Duodenal mucosa (tissue), 2 donors: ENCODE measurements at regions not wholly inside any gene's neighbourhood (a gene's known extent, or its start where the extent isn't known, plus 50 kb on each side); places are given as distances from the start of the nearest gene placed in this dataset.
"Not testable (repeated sequence)": the region's sequence is repeated elsewhere in the genome, so short reads cannot be mapped to it uniquely, and the experiment has no call there.

Experiments used
- H3K27ac ChIP-seq: one replicate; pipeline ENCODE4 v1.7.0; 2013; ENCODE audit warnings: low read depth, low read length
- H3K27me3 ChIP-seq, 2 donors: one replicate each; pipeline ENCODE4 v1.7.0; 2013; ENCODE audit warnings: low read length in 2 of 2, control low read depth in 1 of 2; ENCODE audit not compliant: insufficient read depth in 2 of 2, control insufficient read depth in 1 of 2
- H3K36me3 ChIP-seq, 2 donors: one replicate each; pipeline ENCODE4 v1.7.0; 2013; ENCODE audit warnings: low read length in 2 of 2, control low read depth in 1 of 2; ENCODE audit not compliant: insufficient read depth in 2 of 2, control insufficient read depth in 1 of 2
- H3K4me1 ChIP-seq, 2 donors: one replicate each; pipeline ENCODE4 v1.7.0; 2013; ENCODE audit warnings: low read length in 2 of 2, control low read depth in 1 of 2; ENCODE audit not compliant: insufficient read depth in 2 of 2, control insufficient read depth in 1 of 2
- H3K4me3 ChIP-seq, 2 donors: one replicate each; pipeline ENCODE4 v1.7.0; 2013; ENCODE audit warnings: low read length in 2 of 2, low read depth in 1 of 2
- H3K9ac ChIP-seq, 2 donors: one replicate each; pipeline ENCODE4 v1.7.0; 2013; ENCODE audit warnings: low read length in 2 of 2, low read depth in 1 of 2
- H3K9me3 ChIP-seq, 2 donors: one replicate each; pipeline ENCODE4 v1.7.0; 2013; ENCODE audit warnings: low read length in 2 of 2, control low read depth in 1 of 2; ENCODE audit not compliant: control insufficient read depth in 1 of 2

DNA sequence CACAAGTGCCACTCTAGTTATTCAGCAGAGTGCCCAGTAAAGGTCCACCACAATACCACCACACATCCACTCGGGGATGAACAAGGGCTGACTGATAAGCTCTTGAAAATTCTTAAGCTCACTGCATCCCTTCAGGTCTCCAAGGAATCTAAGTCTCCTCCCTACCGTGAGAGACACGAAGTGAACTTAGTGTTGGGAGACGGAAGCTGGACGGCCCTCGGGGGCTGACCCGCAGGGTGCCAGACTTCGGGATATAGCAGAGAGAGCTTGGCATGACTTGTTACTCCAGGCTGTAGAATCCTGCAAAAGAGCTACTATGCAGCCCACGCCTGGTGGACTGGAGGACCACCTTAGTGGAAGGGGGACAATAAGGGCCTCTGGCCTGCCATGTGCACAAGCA is 75.1 kb downstream of the LYZL1 start:
- H3K36me3 ChIP-seq, H3K27ac ChIP-seq, H3K9me3 ChIP-seq, H3K4me3 ChIP-seq, H3K9ac ChIP-seq, H3K27me3 ChIP-seq, H3K4me1 ChIP-seq: not testable (repeated sequence)

DNA sequence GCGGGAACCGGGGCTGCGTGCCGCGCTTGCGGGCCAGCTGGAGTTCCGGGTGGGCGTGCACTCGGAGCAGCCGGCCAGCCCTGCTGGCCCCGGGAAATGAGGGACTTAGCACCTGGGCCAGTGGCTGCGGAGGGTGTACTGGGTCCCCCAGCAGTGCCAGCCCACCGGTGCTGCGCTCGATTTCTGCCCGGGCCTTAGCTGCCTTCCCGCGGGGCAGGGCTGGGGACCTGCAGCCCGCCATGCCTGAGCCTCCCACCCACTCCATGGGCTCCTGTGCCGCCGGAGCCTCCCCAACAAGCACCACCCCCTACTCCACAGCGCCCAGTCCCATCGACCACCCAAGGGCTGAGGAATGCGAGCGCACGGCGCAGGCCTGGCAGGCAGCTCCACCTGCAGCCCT is 77.3 kb downstream of the LYZL1 start:
- not testable (repeated sequence) for H3K27me3 ChIP-seq, H3K4me1 ChIP-seq, H3K9me3 ChIP-seq, H3K9ac ChIP-seq, H3K27ac ChIP-seq, H3K4me3 ChIP-seq, H3K36me3 ChIP-seq

DNA sequence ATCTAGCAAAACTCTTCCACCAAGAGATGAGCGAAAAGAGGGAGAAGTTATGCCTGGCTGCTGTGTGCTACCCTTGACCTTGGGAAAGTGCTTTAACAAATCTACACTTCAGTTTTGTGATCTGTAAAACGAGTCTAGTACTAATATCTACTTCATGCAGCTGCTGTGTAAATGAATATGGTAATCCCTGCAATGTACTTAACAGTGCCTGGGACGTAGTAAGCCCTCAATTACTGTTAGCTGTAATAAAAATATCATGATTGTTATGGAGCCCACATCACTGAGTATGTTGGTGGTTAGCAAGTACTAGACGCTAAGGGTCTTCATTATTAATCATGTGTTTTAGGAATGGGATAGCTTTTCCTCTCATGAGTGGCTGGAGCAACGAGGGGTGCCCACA is 80.5 kb downstream of the LYZL1 start:
- H3K36me3 ChIP-seq: no peaks in the 10 kb centered on the region
- peaks cover 4 to 7% of the 10 kb centered on the region in 2 donors for H3K27me3 ChIP-seq

DNA sequence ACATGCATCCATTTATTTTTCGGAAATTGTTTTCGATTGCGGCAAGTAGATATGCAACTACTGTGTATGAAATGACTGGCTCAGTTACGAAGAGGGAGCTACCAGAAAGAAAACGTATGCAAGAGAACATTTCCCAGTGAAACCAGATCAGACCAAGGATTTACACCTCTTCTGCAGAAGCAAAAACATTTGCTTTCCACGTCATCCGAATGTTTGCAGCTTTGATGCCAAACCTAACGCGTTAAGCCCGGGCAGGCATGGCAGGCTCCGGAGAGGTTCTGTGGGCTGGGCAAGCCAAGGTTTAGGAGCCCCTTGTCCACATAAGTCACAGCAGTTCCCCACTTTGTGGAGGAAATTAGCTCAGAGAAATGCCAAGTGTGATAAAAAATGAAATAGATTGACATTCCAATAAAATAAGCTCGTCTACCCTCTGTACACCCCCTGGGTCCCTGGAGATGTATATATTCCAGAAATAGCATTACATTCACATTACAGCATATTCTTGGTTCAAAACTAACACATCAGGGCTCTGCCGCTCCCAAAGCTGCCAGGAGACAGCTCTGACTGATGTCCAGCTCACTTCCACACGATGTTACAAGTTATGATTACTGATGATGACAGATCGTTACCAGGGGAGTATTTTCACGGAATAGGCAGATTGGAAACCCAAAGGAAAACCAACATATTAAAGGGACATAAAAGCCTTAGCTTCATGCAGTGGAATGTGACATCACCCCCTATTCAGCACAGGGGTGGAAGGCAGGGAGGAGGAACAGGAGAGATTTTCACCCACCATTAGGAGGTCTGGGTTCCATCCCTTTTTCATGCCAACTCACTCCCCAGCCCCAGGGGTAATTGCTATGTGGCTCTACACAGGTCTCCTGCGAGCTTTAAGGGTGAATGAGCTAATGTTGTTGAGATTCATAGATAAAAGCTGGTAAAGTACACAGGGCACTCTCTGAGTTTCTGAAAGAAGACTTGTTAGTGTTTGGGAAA is 81.5 kb downstream of the LYZL1 start:
- no peaks in the 10 kb centered on the region for H3K36me3 ChIP-seq

More for the DNA sequence above, 80.5 kb downstream of the LYZL1 start:
- H3K4me3 ChIP-seq: no peak overlapping the region
- H3K9ac ChIP-seq: no peak overlapping the region
- H3K9me3 ChIP-seq: no peaks in the 10 kb centered on the region
- no peaks in the 10 kb centered on the region for H3K4me1 ChIP-seq
- H3K27ac ChIP-seq: no peak overlapping the region

DNA sequence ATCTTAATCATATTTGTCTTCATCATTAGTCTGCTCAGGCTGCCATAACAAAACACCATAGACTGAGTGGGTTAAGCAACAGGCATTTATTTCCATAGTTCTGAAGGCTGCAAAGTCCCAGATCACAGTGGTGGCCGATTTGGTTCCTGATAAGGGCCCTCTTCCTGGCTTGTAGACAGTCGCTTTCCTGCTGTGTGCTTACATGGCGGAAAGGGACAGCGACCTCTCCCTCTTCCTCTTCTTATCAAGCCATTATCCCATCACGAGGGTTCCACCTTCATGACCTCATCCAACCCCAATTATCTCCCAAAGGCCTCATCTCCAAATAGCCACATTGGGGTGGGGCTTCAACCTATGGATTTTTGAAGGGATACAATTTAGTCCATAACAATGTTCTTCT is 84.0 kb downstream of the LYZL1 start:
- no peak overlapping the region for H3K9ac ChIP-seq
- H3K27ac ChIP-seq: no peak overlapping the region
- H3K27me3 ChIP-seq: peaks cover 4 to 7% of the 10 kb centered on the region in 2 donors
- no peak overlapping the region for H3K4me3 ChIP-seq
- H3K36me3 ChIP-seq: no peaks in the 10 kb centered on the region
- H3K9me3 ChIP-seq: no peaks in the 10 kb centered on the region
- no peaks in the 10 kb centered on the region for H3K4me1 ChIP-seq

More for the DNA sequence above, 81.5 kb downstream of the LYZL1 start:
- H3K27me3 ChIP-seq: peaks cover 4 to 7% of the 10 kb centered on the region in 2 donors
- no peak overlapping the region for H3K4me3 ChIP-seq
- no peak overlapping the region for H3K9ac ChIP-seq
- no peaks in the 10 kb centered on the region for H3K4me1 ChIP-seq
- H3K27ac ChIP-seq: no peak overlapping the region
- no peaks in the 10 kb centered on the region for H3K9me3 ChIP-seq

DNA sequence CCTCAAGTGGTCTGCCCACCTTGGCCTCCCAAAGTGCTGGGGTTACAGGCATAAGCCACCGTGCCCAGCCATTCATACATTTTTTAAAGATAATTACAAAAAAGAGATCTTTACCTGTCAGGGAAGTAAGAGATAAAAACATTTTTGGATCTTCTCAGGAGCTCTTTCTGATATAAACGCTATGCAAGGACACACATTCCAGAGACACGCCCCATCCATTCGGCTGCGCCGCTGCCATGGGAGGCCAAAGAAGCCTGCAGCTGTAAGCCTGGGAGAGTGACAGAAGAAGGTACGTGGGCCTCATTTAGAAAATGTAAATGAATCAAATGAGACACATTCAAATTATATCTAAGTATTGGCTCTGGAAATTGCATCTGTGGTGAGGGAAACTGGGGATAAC is 85.3 kb downstream of the LYZL1 start:
- Histone ChIP-seq H3K9me3 (no peaks in the 10 kb centered on the region), H3K36me3 (no peaks in the 10 kb centered on the region), H3K4me3 (no peak overlapping the region), H3K27me3 (peaks cover 4 to 7% of the 10 kb centered on the region in 2 donors), H3K27ac (no peak overlapping the region), H3K9ac (no peak overlapping the region), H3K4me1 (no peaks in the 10 kb centered on the region)

DNA sequence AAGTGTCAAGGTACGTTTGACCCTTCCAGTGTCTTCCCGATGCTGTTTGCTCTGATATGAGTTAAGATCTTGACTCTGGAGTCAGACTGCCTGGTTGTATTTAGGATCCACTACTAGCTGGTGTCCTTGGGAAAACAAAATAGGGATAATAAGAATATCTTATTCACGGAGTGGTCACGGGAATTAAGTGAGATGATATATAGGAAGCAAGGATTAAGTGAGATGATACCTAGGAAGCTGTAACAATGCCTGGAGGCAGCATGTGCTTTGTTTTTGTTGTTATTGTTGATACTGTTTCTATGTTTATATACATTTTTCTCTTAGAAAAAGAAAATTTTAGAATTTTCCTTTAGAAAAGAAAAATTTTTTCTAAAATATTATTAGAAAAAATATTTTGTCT is 87.0 kb downstream of the LYZL1 start:
- no peak overlapping the region for H3K9ac ChIP-seq

DNA sequence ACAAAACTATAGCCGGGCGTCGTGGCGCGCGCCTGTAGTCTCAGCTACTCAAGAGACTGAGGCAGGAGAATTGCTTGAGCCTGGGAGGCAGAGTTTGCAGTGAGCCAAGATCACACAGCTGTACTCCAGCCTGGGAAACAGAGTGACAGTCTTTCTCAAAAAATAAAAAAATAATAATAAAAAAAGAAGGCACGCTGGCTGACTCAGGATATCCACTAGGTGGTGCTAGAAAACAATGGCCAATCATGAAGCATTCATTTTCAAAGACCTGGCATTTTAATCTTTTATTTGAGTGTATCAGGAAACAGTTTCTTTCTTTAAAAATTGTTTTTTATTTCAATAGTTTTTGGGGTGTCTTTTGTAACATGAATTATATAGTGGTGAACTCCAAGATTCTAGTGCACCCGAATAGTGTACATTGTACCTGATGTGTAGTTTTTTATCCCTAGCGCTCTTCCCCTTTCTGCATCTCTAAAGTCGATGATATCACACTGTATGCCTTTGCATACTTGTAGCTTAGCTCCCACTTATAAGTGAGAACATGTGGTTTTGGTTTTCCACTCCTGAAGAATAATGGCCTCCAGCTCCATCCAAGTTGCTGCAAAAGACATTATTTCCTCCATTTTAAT is 88.6 kb downstream of the LYZL1 start:
- Histone ChIP-seq H3K36me3 (no peaks in the 10 kb centered on the region), H3K9ac (no peak overlapping the region), H3K27me3 (no peaks in the 10 kb centered on the region), H3K4me3 (no peak overlapping the region), H3K9me3 (no peaks in the 10 kb centered on the region), H3K4me1 (no peaks in the 10 kb centered on the region), H3K27ac (no peak overlapping the region)

More for the DNA sequence above, 87.0 kb downstream of the LYZL1 start:
- Histone ChIP-seq H3K36me3 (no peaks in the 10 kb centered on the region), H3K9me3 (no peaks in the 10 kb centered on the region), H3K27ac (no peak overlapping the region), H3K4me3 (no peak overlapping the region), H3K27me3 (no peaks in the 10 kb centered on the region), H3K4me1 (no peaks in the 10 kb centered on the region)

DNA sequence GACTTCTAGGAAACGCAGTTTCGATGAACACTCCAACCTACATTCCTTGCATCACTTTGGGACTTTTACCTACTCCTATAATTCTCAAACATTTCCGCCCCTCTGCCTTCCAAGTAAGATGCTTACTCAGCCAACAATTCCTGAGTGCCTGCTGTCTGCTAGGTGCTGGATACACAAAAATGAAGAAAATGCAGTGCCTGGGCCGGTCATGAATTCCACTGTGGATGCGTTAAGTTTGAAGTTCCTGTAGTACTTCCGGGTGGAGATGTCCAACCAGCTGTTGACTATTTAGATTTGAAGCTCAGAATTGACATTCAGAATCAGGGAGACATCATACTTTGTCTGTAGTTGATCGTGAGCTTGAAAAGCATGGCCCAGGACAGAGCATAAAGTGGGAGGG is 89.2 kb downstream of the LYZL1 start:
- Histone ChIP-seq H3K9me3 (no peaks in the 10 kb centered on the region), H3K4me1 (no peaks in the 10 kb centered on the region), H3K36me3 (no peaks in the 10 kb centered on the region), H3K27ac (no peak overlapping the region), H3K27me3 (no peaks in the 10 kb centered on the region), H3K9ac (no peak overlapping the region), H3K4me3 (no peak overlapping the region)

DNA sequence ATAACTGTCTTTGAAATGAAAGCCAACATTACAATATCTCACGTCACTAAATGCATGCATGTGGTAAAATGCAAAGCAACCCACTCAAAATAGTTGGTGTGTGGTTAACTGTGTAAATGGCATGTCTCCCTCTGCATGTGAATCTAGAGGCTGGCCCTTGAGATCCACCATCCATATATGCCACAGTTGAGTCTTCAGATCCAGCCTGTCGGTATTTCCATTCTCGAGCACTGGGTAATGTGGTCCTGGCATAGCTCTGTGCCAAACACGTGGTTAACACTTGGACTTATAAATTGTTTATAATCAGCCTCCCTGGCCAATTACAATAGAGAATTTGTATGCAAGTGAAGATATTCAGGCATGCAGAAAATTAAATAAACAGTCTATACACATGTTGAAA is 90.3 kb downstream of the LYZL1 start:
- H3K9me3 ChIP-seq: no peaks in the 10 kb centered on the region
- H3K27me3 ChIP-seq: no peaks in the 10 kb centered on the region
- H3K4me3 ChIP-seq: no peak overlapping the region
- H3K27ac ChIP-seq: no peak overlapping the region
- H3K4me1 ChIP-seq: no peaks in the 10 kb centered on the region
- no peak overlapping the region for H3K9ac ChIP-seq
- no peaks in the 10 kb centered on the region for H3K36me3 ChIP-seq
